Hepatocyte (in vitro differentiated cells): ENCODE measurements at regions not wholly inside any gene's neighbourhood (a gene's known extent, or its start where the extent isn't known, plus 50 kb on each side); places are given as distances from the start of the nearest gene placed in this dataset.

Experiments
- EZH2 ChIP-seq: fragments of 200-600 bp; sonication (generic); IDR thresholded peaks from 2 replicates; pipeline ENCODE4 v1.6.1; 2016; ENCODE audit warnings: antibody characterized with exemption, mild to moderate bottlenecking, borderline replicate concordance
- TF ChIP-seq, protein P1 (sequence below): fragments of 200-600 bp; sonication (generic); IDR thresholded peaks from 2 replicates; pipeline ENCODE4 v1.5.1; 2016; ENCODE audit warnings: antibody characterized with exemption, mild to moderate bottlenecking; ENCODE audit not compliant: poor library complexity

DNA sequence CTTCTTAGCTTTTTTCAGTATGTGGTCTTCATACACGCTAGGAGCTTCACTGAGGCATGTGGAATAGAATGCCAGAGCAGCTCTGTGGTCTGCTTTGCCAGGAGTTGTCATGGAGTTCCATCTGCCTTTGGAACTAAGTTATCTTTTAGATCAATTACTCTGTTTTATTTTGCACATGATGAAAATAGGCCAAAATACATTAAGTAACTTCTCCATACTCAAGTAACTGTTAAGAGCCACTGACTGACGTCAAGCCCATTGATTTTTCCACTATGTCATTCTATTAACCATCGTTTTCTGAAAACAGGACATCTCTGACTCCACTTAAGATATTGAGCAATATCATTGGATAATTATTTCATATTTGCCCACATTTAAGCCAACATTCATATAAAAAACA is 415.1 kb upstream of the MAD2L1 start:
- TF ChIP-seq, protein P1, sequence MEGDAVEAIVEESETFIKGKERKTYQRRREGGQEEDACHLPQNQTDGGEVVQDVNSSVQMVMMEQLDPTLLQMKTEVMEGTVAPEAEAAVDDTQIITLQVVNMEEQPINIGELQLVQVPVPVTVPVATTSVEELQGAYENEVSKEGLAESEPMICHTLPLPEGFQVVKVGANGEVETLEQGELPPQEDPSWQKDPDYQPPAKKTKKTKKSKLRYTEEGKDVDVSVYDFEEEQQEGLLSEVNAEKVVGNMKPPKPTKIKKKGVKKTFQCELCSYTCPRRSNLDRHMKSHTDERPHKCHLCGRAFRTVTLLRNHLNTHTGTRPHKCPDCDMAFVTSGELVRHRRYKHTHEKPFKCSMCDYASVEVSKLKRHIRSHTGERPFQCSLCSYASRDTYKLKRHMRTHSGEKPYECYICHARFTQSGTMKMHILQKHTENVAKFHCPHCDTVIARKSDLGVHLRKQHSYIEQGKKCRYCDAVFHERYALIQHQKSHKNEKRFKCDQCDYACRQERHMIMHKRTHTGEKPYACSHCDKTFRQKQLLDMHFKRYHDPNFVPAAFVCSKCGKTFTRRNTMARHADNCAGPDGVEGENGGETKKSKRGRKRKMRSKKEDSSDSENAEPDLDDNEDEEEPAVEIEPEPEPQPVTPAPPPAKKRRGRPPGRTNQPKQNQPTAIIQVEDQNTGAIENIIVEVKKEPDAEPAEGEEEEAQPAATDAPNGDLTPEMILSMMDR: no peak
- TF ChIP-seq EZH2: no peak
